Right lobe of liver (tissue), 4 donors: ENCODE measurements at regions not wholly inside any gene's neighbourhood (a gene's known extent, or its start where the extent isn't known, plus 50 kb on each side); places are given as distances from the start of the nearest gene placed in this dataset.

Experiments
- POLR2A ChIP-seq: fragments of 450-650 bp; IDR thresholded peaks from one replicate; pipeline ENCODE4 v1.6.1; 2017; ENCODE audit warnings: antibody characterized with exemption, mild to moderate bottlenecking
- TF ChIP-seq, protein P1 (sequence below), 4 donors: fragments of 200-600 bp in 3 of 4; fragments of 450-650 bp in 1 of 4; IDR thresholded peaks; one replicate each; pipeline versions ENCODE4 v1.5.1 to v1.8.0; 2016 to 2022; ENCODE audit warnings: antibody characterized with exemption in 4 of 4, mild to moderate bottlenecking in 2 of 4
- donor health status: DM: no; HTN: no; CAD: no.
- donor health status: DM: no; HTN: no; CAD: no.
- donor health status: DM: no; HTN: yes; CAD: no.

GRCh38 chr14:38723277-38723676 is 379.8 kb downstream of the SEC23A start:
- TF ChIP-seq, protein P1, sequence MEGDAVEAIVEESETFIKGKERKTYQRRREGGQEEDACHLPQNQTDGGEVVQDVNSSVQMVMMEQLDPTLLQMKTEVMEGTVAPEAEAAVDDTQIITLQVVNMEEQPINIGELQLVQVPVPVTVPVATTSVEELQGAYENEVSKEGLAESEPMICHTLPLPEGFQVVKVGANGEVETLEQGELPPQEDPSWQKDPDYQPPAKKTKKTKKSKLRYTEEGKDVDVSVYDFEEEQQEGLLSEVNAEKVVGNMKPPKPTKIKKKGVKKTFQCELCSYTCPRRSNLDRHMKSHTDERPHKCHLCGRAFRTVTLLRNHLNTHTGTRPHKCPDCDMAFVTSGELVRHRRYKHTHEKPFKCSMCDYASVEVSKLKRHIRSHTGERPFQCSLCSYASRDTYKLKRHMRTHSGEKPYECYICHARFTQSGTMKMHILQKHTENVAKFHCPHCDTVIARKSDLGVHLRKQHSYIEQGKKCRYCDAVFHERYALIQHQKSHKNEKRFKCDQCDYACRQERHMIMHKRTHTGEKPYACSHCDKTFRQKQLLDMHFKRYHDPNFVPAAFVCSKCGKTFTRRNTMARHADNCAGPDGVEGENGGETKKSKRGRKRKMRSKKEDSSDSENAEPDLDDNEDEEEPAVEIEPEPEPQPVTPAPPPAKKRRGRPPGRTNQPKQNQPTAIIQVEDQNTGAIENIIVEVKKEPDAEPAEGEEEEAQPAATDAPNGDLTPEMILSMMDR (IDR thresholded peaks at IDR 0.05): peak in 1 of 4 donors; percentile 5
- TF ChIP-seq POLR2A: no peak
